IMR-90 (cell line): ENCODE measurements at regions not wholly inside any gene's neighbourhood (a gene's known extent, or its start where the extent isn't known, plus 50 kb on each side); places are given as distances from the start of the nearest gene placed in this dataset.

Experiments
- ATAC-seq: fragments of 200-7000 bp; cut with Tn5 transposase; 2 replicates; pipeline ENCODE4 v1.9.1; 2020; ENCODE audit warnings: low read depth, mild to moderate bottlenecking, moderate library complexity
- BruUV-seq: library from RNA; stranded (reverse); fragments of 400-500 nt; replicated peaks from 2 replicates; lab custom pipeline; 2021; lab: Mats Ljungman, UMichigan
- CTCF ChIA-PET: fragments of 300-600 bp; formaldehyde crosslinking; extraction: SDS; loops from one replicate; lab custom pipeline; 2021; ENCODE audit warnings: antibody characterized with exemption; lab: Yijun Ruan, JAX
- POLR2A ChIA-PET: fragments of 300-600 bp; sonication (Branson Sonifier 250); formaldehyde crosslinking; loops from one replicate; lab custom pipeline; 2022; ENCODE audit warnings: antibody characterized with exemption; ENCODE audit not compliant: unreplicated experiment; lab: Charles Lee
- DNase-seq: peaks from one replicate; pipeline ENCODE4 v3.0.0; 2013
- H2AFZ ChIP-seq: replicated peaks from 2 replicates; pipeline ENCODE3; 2013; ENCODE audit warnings: low read length, mild to moderate bottlenecking; ENCODE audit not compliant: poor library complexity
- H2AK5ac ChIP-seq: 2 replicates; pipeline ENCODE4 v1.6.1; 2013; ENCODE audit warnings: low read depth, low read length, inconsistent platforms
- H2AK9ac ChIP-seq: replicated peaks from 2 replicates; pipeline ENCODE3; 2013; ENCODE audit warnings: mild to moderate bottlenecking, low read depth, low read length, moderate library complexity; ENCODE audit not compliant: poor library complexity
- H2BK120ac ChIP-seq: 2 replicates; pipeline ENCODE4 v1.6.1; 2013; ENCODE audit warnings: low read depth, low read length, inconsistent platforms
- H2BK15ac ChIP-seq: 3 replicates; pipeline ENCODE4 v1.6.1; 2013; ENCODE audit warnings: low read depth, low read length, inconsistent platforms
- H2BK20ac ChIP-seq: 2 replicates; pipeline ENCODE4 v1.6.1; 2013; ENCODE audit warnings: low read depth, mild to moderate bottlenecking, inconsistent platforms, low read length, moderate library complexity
- H2BK5ac ChIP-seq: 2 replicates; pipeline ENCODE4 v1.6.1; 2013; ENCODE audit warnings: mild to moderate bottlenecking, low read depth, low read length, inconsistent platforms; ENCODE audit not compliant: poor library complexity, severe bottlenecking
- H3K14ac ChIP-seq: replicated peaks from 2 replicates; pipeline ENCODE4 v1.6.1; 2013; ENCODE audit warnings: low read depth, low read length, inconsistent platforms
- H3K18ac ChIP-seq: 2 replicates; pipeline ENCODE4 v1.6.1; 2013; ENCODE audit warnings: low read depth, low read length, control low read depth
- H3K23ac ChIP-seq: 2 replicates; pipeline ENCODE4 v1.6.1; 2013; ENCODE audit warnings: low read depth, low read length, inconsistent platforms
- H3K27ac ChIP-seq: 2 replicates; pipeline ENCODE4 v1.5.1; 2013; ENCODE audit warnings: mild to moderate bottlenecking, control low read depth, low read length; ENCODE audit not compliant: insufficient read depth
- H3K27me3 ChIP-seq: 2 replicates; pipeline ENCODE4 v1.6.1; 2013; ENCODE audit warnings: low read length; ENCODE audit not compliant: control insufficient read depth, insufficient read depth
- H3K36me3 ChIP-seq: 2 replicates; pipeline ENCODE4 v1.6.1; 2013; ENCODE audit warnings: low read length, mixed read lengths; ENCODE audit not compliant: control insufficient read depth, insufficient read depth
- H3K4ac ChIP-seq: 2 replicates; pipeline ENCODE4 v1.6.1; 2013; ENCODE audit warnings: low read depth, low read length, inconsistent platforms
- H3K4me1 ChIP-seq: 2 replicates; pipeline ENCODE4 v1.6.1; 2013; ENCODE audit warnings: low read length, mixed read lengths; ENCODE audit not compliant: control insufficient read depth, insufficient read depth
- H3K4me2 ChIP-seq: 2 replicates; pipeline ENCODE4 v1.6.1; 2013; ENCODE audit warnings: low read depth, mild to moderate bottlenecking, control low read depth, low read length, moderate library complexity
- H3K4me3 ChIP-seq: 2 replicates; pipeline ENCODE4 v1.5.1; 2013; ENCODE audit warnings: low read depth, mild to moderate bottlenecking, control low read depth, low read length, moderate library complexity; ENCODE audit not compliant: insufficient read depth
- H3K56ac ChIP-seq: 2 replicates; pipeline ENCODE4 v1.6.1; 2013; ENCODE audit warnings: low read length, inconsistent platforms; ENCODE audit not compliant: insufficient read depth; ENCODE audit errors: extremely low read depth
- H3K79me1 ChIP-seq, 2 experiments: 2 replicates each; pipeline ENCODE4 v1.6.1; 2013; ENCODE audit warnings: low read length in 2 of 2, inconsistent platforms in 1 of 2, low read depth in 1 of 2
- H3K9ac ChIP-seq: 2 replicates; pipeline ENCODE4 v1.6.1; 2013; ENCODE audit warnings: low read depth, low read length, control low read depth
- H3K9me1 ChIP-seq: 2 replicates; pipeline ENCODE4 v1.6.1; 2013; ENCODE audit warnings: low read length, inconsistent platforms; ENCODE audit not compliant: insufficient read depth
- H3K9me3 ChIP-seq: 2 replicates; pipeline ENCODE4 v1.6.1; 2013; ENCODE audit warnings: low read length; ENCODE audit not compliant: control insufficient read depth, insufficient read depth
- H4K20me1 ChIP-seq: 2 replicates; pipeline ENCODE4 v1.6.1; 2013; ENCODE audit warnings: low read length, inconsistent platforms; ENCODE audit not compliant: insufficient read depth
- H4K5ac ChIP-seq: 2 replicates; pipeline ENCODE4 v1.6.1; 2013; ENCODE audit warnings: mild to moderate bottlenecking, low read depth, low read length, control low read depth
- H4K8ac ChIP-seq, 2 experiments: 2 replicates each; pipeline ENCODE4 v1.6.1; 2013; ENCODE audit warnings: low read depth in 2 of 2, low read length in 2 of 2, control low read depth in 1 of 2, inconsistent platforms in 1 of 2
- H4K91ac ChIP-seq: 2 replicates; pipeline ENCODE4 v1.6.1; 2013; ENCODE audit warnings: low read depth, low read length, inconsistent platforms; ENCODE audit not compliant: insufficient read depth
- BHLHE40 ChIP-seq: fragments of 150-350 bp; IDR thresholded peaks from 2 replicates; pipeline ENCODE4 v1.6.1; 2016; ENCODE audit warnings: mild to moderate bottlenecking, low read depth, low read length
- CEBPB ChIP-seq: IDR thresholded peaks from 2 replicates; pipeline ENCODE4 v1.6.1; 2012; ENCODE audit warnings: low read depth, low read length, improper control_type of control experiment
- CHD1 ChIP-seq: IDR thresholded peaks from 2 replicates; pipeline ENCODE4 v1.6.1; 2012; ENCODE audit warnings: low read depth, low read length, improper control_type of control experiment
- FOS ChIP-seq: fragments of 150-350 bp; IDR thresholded peaks from 2 replicates; pipeline ENCODE4 v1.6.1; 2016; ENCODE audit warnings: low read depth, low read length
- MAFK ChIP-seq: IDR thresholded peaks from 2 replicates; pipeline ENCODE4 v1.6.1; 2012; ENCODE audit warnings: low read depth, low read length, improper control_type of control experiment
- MAZ ChIP-seq: IDR thresholded peaks from 2 replicates; pipeline ENCODE4 v1.6.1; 2012; ENCODE audit warnings: low read depth, mild to moderate bottlenecking, low read length, improper control_type of control experiment, moderate library complexity, borderline replicate concordance
- MXI1 ChIP-seq: IDR thresholded peaks from 2 replicates; pipeline ENCODE4 v1.6.1; 2012; ENCODE audit warnings: low read depth, mild to moderate bottlenecking, low read length, moderate library complexity, borderline replicate concordance
- NFE2L2 ChIP-seq: fragments of 150-350 bp; IDR thresholded peaks from 2 replicates; pipeline ENCODE4 v1.6.1; 2016; ENCODE audit warnings: low read depth, mild to moderate bottlenecking, low read length
- POLR2A ChIP-seq: IDR thresholded peaks from 2 replicates; pipeline ENCODE4 v1.6.1; 2012; ENCODE audit warnings: mild to moderate bottlenecking, low read depth, low read length
- RAD21 ChIP-seq: IDR thresholded peaks from 2 replicates; pipeline ENCODE4 v1.6.1; 2012; ENCODE audit warnings: low read length, improper control_type of control experiment
- RCOR1 ChIP-seq: IDR thresholded peaks from 2 replicates; pipeline ENCODE4 v1.6.1; 2012; ENCODE audit warnings: mild to moderate bottlenecking, low read length, improper control_type of control experiment; ENCODE audit not compliant: insufficient replicate concordance
- RFX5 ChIP-seq: IDR thresholded peaks from 2 replicates; pipeline ENCODE4 v1.8.0; 2012; ENCODE audit warnings: low read depth, mild to moderate bottlenecking, low read length, moderate library complexity
- SMC3 ChIP-seq: fragments of 150-350 bp; IDR thresholded peaks from 2 replicates; pipeline ENCODE4 v1.6.1; 2016; ENCODE audit warnings: low read depth, mild to moderate bottlenecking, antibody characterized with exemption, low read length, moderate library complexity
- WGBS, 2 experiments: methylation state at CpG; one replicate each; pipeline versions ENCODE4 v1.1.5 to v1.1.7; 2013; ENCODE audit warnings: missing lambda C conversion rate in 2 of 2; ENCODE audit not compliant: insufficient read length in 1 of 2; ENCODE audit errors: extremely low coverage in 2 of 2; 5-methylcytosine and 5-hydroxymethylcytosine counted together
- dilution Hi-C: fragments of 300-500 bp; cut with HindIII; formaldehyde crosslinking; loops from one replicate; pipeline ENCODE4 v1.14.3; 2018; ENCODE audit warnings: low sequenced_read_pairs; ENCODE audit not compliant: unreplicated experiment
- in situ Hi-C: fragments of 300-500 bp; cut with MboI; formaldehyde crosslinking; loops from 3 replicates; pipeline ENCODE4 v1.14.3; 2019; ENCODE audit warnings: low sequenced_read_pairs, inconsistent platforms, mixed read lengths
- intact Hi-C: fragments of 100-400 bp; cut with micrococcal nuclease; formaldehyde crosslinking; loops from 2 replicates; pipeline ENCODE4 v1.10.0; 2022
- TF ChIP-seq, protein P1 (sequence below): fragments of 150-350 bp; IDR thresholded peaks from 2 replicates; pipeline ENCODE4 v1.6.1; 2017; ENCODE audit warnings: mild to moderate bottlenecking, antibody characterized with exemption, low read length, low read depth
- TF ChIP-seq, protein P2 (sequence below): conservative IDR thresholded peaks from 2 replicates; pipeline ENCODE4 v1.5.1; 2012; ENCODE audit warnings: mild to moderate bottlenecking, low read depth, low read length, improper control_type of control experiment
- TF ChIP-seq, protein P3 (sequence below): fragments of 150-350 bp; IDR thresholded peaks from 2 replicates; pipeline ENCODE4 v1.6.1; 2016; ENCODE audit warnings: low read depth, mild to moderate bottlenecking, low read length, moderate library complexity, borderline replicate concordance

DNA sequence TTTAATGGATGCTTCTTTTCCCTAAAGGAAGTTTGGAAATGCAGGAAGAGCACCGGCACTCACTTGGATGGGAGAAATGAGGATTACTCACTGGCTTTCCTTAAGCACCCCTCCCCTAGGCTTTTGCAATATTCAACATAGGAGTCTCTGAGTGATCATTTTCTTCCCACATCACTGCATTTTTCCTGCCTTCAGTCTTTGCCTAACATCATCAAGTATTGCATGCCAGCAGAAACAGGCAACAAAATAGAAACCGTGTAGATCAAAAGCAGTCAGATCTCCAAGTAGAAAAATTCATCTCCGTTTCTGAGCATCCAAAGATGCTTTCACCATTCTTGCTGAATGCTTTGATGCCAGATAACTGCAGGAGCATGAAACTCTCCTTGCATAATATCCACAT lies 119.9 kb downstream of the ADCYAP1R1 start:
- Histone ChIP-seq H3K36me3 (no peaks in the 10 kb centered on the region), H4K91ac (no peak overlapping the region), H3K4ac (no peak overlapping the region), H3K27ac (no peak overlapping the region), H3K4me2 (no peak overlapping the region), H3K23ac (no peak overlapping the region), H2AK5ac (no peak overlapping the region), H3K4me3 (no peak overlapping the region), H2BK20ac (no peak overlapping the region), H4K5ac (no peak overlapping the region), H3K9me1 (no peaks in the 10 kb centered on the region), H2BK120ac (no peak overlapping the region), H3K18ac (no peak overlapping the region), H3K9ac (no peak overlapping the region), H3K56ac (no peak overlapping the region), H4K8ac (no peak overlapping the region), H2BK5ac (no peak overlapping the region), H2AK9ac (no peak overlapping the region), H3K9me3 (no peaks in the 10 kb centered on the region), H3K27me3 (no peaks in the 10 kb centered on the region), H4K20me1 (no peaks in the 10 kb centered on the region), H3K14ac (no peak overlapping the region), H3K4me1 (no peaks in the 10 kb centered on the region), H3K79me1 (no peaks in the 10 kb centered on the region), H2AFZ (no peak overlapping the region), H2BK15ac (no peak overlapping the region)
- dilution Hi-C loops (no loop called here), intact Hi-C loops (no loop called here), in situ Hi-C loops (no loop called here)
- DNase-seq (no peak), ATAC-seq (no peak)
- no CpG with 5 or more reads among the region's 3 CpGs for WGBS, 2 experiments
- BruUV-seq: no TSS peak
- no peak for TF ChIP-seq SMC3
- TF ChIP-seq, protein P1, sequence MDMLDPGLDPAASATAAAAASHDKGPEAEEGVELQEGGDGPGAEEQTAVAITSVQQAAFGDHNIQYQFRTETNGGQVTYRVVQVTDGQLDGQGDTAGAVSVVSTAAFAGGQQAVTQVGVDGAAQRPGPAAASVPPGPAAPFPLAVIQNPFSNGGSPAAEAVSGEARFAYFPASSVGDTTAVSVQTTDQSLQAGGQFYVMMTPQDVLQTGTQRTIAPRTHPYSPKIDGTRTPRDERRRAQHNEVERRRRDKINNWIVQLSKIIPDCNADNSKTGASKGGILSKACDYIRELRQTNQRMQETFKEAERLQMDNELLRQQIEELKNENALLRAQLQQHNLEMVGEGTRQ: no peak
- TF ChIP-seq FOS: no peak
- TF ChIP-seq MAFK: no peak
- TF ChIP-seq RFX5: no peak
- TF ChIP-seq, protein P2, sequence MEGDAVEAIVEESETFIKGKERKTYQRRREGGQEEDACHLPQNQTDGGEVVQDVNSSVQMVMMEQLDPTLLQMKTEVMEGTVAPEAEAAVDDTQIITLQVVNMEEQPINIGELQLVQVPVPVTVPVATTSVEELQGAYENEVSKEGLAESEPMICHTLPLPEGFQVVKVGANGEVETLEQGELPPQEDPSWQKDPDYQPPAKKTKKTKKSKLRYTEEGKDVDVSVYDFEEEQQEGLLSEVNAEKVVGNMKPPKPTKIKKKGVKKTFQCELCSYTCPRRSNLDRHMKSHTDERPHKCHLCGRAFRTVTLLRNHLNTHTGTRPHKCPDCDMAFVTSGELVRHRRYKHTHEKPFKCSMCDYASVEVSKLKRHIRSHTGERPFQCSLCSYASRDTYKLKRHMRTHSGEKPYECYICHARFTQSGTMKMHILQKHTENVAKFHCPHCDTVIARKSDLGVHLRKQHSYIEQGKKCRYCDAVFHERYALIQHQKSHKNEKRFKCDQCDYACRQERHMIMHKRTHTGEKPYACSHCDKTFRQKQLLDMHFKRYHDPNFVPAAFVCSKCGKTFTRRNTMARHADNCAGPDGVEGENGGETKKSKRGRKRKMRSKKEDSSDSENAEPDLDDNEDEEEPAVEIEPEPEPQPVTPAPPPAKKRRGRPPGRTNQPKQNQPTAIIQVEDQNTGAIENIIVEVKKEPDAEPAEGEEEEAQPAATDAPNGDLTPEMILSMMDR: no peak
- TF ChIP-seq, protein P3, sequence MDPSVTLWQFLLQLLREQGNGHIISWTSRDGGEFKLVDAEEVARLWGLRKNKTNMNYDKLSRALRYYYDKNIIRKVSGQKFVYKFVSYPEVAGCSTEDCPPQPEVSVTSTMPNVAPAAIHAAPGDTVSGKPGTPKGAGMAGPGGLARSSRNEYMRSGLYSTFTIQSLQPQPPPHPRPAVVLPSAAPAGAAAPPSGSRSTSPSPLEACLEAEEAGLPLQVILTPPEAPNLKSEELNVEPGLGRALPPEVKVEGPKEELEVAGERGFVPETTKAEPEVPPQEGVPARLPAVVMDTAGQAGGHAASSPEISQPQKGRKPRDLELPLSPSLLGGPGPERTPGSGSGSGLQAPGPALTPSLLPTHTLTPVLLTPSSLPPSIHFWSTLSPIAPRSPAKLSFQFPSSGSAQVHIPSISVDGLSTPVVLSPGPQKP: no peak
- TF ChIP-seq BHLHE40: no peak
- TF ChIP-seq RCOR1: no peak
- TF ChIP-seq CEBPB: no peak
- no peak for TF ChIP-seq NFE2L2
- TF ChIP-seq CHD1: no peak
- TF ChIP-seq POLR2A: no peak
- TF ChIP-seq MAZ: no peak
- no peak for TF ChIP-seq MXI1
- no peak for TF ChIP-seq RAD21
- CTCF ChIA-PET: no interaction called here
- POLR2A ChIA-PET: no interaction called here
